A549 (cell line): ENCODE measurements at regions not wholly inside any gene's neighbourhood (a gene's known extent, or its start where the extent isn't known, plus 50 kb on each side); places are given as distances from the start of the nearest gene placed in this dataset.

Experiments used
- EP300 ChIP-seq, 2 experiments: fragments of >200 bp; sonication (Bioruptor Twin); formaldehyde crosslinking; IDR thresholded peaks; 2 replicates in 1 of 2; 3 replicates in 1 of 2; pipeline ENCODE4 v1.6.1; 2016 to 2017
- HDAC2 ChIP-seq: fragments of 200-600 bp; sonication (generic); IDR thresholded peaks from 2 replicates; pipeline ENCODE4 v1.6.1; 2016
- JUNB ChIP-seq: fragments of >200 bp; sonication (Bioruptor Twin); formaldehyde crosslinking; IDR thresholded peaks from 2 replicates; pipeline ENCODE4 v1.6.1; 2016
- MAFK ChIP-seq: fragments of 450-650 bp; IDR thresholded peaks from 2 replicates; pipeline ENCODE4 v1.6.1; 2014; ENCODE audit not compliant: partially characterized antibody
- POLR2A ChIP-seq: IDR thresholded peaks from 2 replicates; pipeline ENCODE4 v1.6.1; 2012; ENCODE audit warnings: mild to moderate bottlenecking, low read length
- TF ChIP-seq, protein P1 (sequence below): fragments of >200 bp; sonication (Bioruptor Twin); formaldehyde crosslinking; IDR thresholded peaks from 3 replicates; pipeline ENCODE4 v1.5.1; 2016
- TF ChIP-seq, protein P2 (sequence below): fragments of 200-600 bp; sonication (generic); IDR thresholded peaks from 2 replicates; pipeline ENCODE4 v1.6.1; 2016; ENCODE audit warnings: antibody characterized with exemption, mild to moderate bottlenecking, moderate library complexity
- TF ChIP-seq, protein P3 (sequence below): fragments of 250-450 bp; sonication (Bioruptor Pico); IDR thresholded peaks from 2 replicates; pipeline ENCODE4 v1.5.0; 2020; ENCODE audit warnings: low read depth, mild to moderate bottlenecking, moderate library complexity

DNA sequence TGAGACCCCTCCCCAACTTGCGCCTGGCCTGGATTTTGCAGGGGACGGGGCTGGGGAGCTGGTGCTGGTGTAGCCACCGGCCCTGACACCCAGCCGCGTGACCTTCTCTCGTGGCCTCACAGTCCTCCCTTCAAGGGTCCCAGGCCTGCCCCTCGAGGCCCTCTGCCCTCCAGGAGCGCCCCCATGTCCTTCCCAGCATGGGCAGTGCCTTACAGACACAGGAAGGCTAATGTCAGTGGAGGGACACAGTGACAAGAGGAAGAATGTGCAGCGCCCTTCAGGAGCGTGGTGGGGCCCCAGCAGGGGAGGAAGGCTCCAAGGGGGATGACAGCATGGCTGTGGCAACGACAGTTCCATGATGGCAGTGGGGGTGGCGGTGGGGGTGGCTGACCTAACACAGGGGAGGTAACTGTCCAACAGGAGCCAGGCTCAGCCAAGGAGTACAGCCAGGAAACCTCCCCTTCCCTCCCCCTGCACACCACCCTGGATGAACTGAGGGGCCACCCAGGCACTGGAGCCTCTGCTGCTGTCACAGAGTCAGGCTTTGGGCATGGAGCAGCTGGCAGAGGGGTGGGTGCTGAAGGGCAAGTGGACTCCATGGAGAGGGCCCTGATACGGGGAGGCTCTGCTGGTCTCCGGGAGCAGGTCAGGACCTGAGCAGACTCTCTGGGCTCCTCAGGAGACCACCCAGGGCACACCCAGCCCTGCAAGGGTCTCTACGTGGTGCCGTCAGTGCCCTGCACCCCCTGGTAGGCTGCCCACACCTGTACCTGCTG is 76.0 kb upstream of the RET start:
- no peak for TF ChIP-seq EP300 (IDR thresholded peaks at IDR 0.05)
- TF ChIP-seq, protein P1, sequence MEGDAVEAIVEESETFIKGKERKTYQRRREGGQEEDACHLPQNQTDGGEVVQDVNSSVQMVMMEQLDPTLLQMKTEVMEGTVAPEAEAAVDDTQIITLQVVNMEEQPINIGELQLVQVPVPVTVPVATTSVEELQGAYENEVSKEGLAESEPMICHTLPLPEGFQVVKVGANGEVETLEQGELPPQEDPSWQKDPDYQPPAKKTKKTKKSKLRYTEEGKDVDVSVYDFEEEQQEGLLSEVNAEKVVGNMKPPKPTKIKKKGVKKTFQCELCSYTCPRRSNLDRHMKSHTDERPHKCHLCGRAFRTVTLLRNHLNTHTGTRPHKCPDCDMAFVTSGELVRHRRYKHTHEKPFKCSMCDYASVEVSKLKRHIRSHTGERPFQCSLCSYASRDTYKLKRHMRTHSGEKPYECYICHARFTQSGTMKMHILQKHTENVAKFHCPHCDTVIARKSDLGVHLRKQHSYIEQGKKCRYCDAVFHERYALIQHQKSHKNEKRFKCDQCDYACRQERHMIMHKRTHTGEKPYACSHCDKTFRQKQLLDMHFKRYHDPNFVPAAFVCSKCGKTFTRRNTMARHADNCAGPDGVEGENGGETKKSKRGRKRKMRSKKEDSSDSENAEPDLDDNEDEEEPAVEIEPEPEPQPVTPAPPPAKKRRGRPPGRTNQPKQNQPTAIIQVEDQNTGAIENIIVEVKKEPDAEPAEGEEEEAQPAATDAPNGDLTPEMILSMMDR = no peak
- TF ChIP-seq JUNB = no peak
- TF ChIP-seq, protein P2, sequence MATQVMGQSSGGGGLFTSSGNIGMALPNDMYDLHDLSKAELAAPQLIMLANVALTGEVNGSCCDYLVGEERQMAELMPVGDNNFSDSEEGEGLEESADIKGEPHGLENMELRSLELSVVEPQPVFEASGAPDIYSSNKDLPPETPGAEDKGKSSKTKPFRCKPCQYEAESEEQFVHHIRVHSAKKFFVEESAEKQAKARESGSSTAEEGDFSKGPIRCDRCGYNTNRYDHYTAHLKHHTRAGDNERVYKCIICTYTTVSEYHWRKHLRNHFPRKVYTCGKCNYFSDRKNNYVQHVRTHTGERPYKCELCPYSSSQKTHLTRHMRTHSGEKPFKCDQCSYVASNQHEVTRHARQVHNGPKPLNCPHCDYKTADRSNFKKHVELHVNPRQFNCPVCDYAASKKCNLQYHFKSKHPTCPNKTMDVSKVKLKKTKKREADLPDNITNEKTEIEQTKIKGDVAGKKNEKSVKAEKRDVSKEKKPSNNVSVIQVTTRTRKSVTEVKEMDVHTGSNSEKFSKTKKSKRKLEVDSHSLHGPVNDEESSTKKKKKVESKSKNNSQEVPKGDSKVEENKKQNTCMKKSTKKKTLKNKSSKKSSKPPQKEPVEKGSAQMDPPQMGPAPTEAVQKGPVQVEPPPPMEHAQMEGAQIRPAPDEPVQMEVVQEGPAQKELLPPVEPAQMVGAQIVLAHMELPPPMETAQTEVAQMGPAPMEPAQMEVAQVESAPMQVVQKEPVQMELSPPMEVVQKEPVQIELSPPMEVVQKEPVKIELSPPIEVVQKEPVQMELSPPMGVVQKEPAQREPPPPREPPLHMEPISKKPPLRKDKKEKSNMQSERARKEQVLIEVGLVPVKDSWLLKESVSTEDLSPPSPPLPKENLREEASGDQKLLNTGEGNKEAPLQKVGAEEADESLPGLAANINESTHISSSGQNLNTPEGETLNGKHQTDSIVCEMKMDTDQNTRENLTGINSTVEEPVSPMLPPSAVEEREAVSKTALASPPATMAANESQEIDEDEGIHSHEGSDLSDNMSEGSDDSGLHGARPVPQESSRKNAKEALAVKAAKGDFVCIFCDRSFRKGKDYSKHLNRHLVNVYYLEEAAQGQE = no peak
- no peak for TF ChIP-seq HDAC2
- no peak for TF ChIP-seq MAFK
- TF ChIP-seq, protein P3, sequence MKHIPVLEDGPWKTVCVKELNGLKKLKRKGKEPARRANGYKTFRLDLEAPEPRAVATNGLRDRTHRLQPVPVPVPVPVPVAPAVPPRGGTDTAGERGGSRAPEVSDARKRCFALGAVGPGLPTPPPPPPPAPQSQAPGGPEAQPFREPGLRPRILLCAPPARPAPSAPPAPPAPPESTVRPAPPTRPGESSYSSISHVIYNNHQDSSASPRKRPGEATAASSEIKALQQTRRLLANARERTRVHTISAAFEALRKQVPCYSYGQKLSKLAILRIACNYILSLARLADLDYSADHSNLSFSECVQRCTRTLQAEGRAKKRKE (CRISPR knock-in tag) = no peak
- TF ChIP-seq POLR2A = no peak
